Upper lobe of left lung (tissue), 4 donors: ENCODE measurements at regions not wholly inside any gene's neighbourhood (a gene's known extent, or its start where the extent isn't known, plus 50 kb on each side); places are given as distances from the start of the nearest gene placed in this dataset.
"Not testable (repeated sequence)": the region's sequence is repeated elsewhere in the genome, so short reads cannot be mapped to it uniquely, and the experiment has no call there.

Experiments used
- EP300 ChIP-seq, 4 donors: sonication (generic); formaldehyde crosslinking; IDR thresholded peaks; one replicate each; pipeline ENCODE4 v1.5.1; 2017; ENCODE audit warnings: antibody characterized with exemption in 4 of 4, control low read depth in 2 of 4
- POLR2A ChIP-seq, 4 donors: fragments of 450-650 bp; IDR thresholded peaks; one replicate each; pipeline ENCODE4 v1.5.1; 2016 to 2017; ENCODE audit warnings: antibody characterized with exemption in 4 of 4, mild to moderate bottlenecking in 2 of 4
- TF ChIP-seq, protein P1 (sequence below), 6 experiments: fragments of 450-650 bp in 4 of 6; fragments of 200-600 bp in 2 of 6; sonication (generic) in 2 of 6; IDR thresholded peaks; one replicate each; pipeline ENCODE4 v1.5.1; 2016 to 2019; ENCODE audit warnings: antibody characterized with exemption in 6 of 6

DNA sequence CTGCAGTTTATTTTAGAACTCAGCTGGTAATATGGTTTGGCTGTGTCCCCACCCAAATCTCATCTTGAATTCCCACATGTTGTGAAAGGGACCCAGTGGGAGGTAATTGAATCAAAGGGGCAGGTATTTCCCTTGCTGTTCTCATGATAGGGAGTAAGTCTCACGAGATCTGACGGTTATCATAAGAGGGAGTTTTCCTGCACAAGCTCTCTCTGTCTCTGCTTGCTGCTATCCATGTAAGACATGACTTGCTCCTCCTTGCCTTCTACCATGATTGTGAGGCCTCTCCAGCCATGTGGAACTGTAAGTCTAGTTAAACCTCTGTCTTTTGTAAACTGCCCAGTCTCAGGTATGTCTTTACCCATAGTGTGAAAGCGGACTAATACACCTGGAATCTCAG, 360.8 kb downstream of the SFMBT2 start:
- not testable (repeated sequence) for TF ChIP-seq POLR2A, EP300 (IDR thresholded peaks at IDR 0.05)
- TF ChIP-seq, protein P1, sequence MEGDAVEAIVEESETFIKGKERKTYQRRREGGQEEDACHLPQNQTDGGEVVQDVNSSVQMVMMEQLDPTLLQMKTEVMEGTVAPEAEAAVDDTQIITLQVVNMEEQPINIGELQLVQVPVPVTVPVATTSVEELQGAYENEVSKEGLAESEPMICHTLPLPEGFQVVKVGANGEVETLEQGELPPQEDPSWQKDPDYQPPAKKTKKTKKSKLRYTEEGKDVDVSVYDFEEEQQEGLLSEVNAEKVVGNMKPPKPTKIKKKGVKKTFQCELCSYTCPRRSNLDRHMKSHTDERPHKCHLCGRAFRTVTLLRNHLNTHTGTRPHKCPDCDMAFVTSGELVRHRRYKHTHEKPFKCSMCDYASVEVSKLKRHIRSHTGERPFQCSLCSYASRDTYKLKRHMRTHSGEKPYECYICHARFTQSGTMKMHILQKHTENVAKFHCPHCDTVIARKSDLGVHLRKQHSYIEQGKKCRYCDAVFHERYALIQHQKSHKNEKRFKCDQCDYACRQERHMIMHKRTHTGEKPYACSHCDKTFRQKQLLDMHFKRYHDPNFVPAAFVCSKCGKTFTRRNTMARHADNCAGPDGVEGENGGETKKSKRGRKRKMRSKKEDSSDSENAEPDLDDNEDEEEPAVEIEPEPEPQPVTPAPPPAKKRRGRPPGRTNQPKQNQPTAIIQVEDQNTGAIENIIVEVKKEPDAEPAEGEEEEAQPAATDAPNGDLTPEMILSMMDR (IDR thresholded peaks at IDR 0.05): not testable (repeated sequence)
